Neural progenitor cell (in vitro differentiated cells): ENCODE measurements at regions not wholly inside any gene's neighbourhood (a gene's known extent, or its start where the extent isn't known, plus 50 kb on each side); places are given as distances from the start of the nearest gene placed in this dataset.
A peak's percentile ranks its signal among the peaks of the same experiment; 100 is the strongest.

Experiments used
- DNase-seq: peaks from one replicate; pipeline ENCODE4 v3.0.0-alpha.2; 2016; ENCODE audit warnings: low spot score
- H2AFZ ChIP-seq: fragments of 200-600 bp; sonication (generic); replicated peaks from 2 replicates; pipeline ENCODE4 v1.6.1; 2016; ENCODE audit warnings: antibody characterized with exemption
- H3F3A ChIP-seq: fragments of 200-600 bp; sonication (generic); 2 replicates; pipeline ENCODE4 v1.6.1; 2016; ENCODE audit warnings: antibody characterized with exemption, low read depth
- H3K27ac ChIP-seq: fragments of 200-600 bp; sonication (generic); 2 replicates; pipeline ENCODE4 v1.5.1; 2016; ENCODE audit warnings: mild to moderate bottlenecking
- H3K27me3 ChIP-seq: fragments of 200-600 bp; sonication (generic); 2 replicates; pipeline ENCODE4 v1.6.1; 2016; ENCODE audit warnings: mild to moderate bottlenecking, moderate library complexity
- H3K36me3 ChIP-seq: fragments of 200-600 bp; sonication (generic); 2 replicates; pipeline ENCODE4 v1.5.1; 2016
- H3K4me1 ChIP-seq: fragments of 200-600 bp; sonication (generic); 2 replicates; pipeline ENCODE4 v1.6.1; 2016; ENCODE audit warnings: mixed run types
- H3K4me2 ChIP-seq: fragments of 200-600 bp; sonication (generic); 2 replicates; pipeline ENCODE4 v1.6.1; 2016
- H3K4me3 ChIP-seq: fragments of 200-600 bp; sonication (generic); 2 replicates; pipeline ENCODE4 v1.5.1; 2016
- H3K79me2 ChIP-seq: fragments of 200-600 bp; sonication (generic); 2 replicates; pipeline ENCODE4 v1.6.1; 2016; ENCODE audit warnings: low read depth
- H3K9ac ChIP-seq: fragments of 200-600 bp; sonication (generic); 2 replicates; pipeline ENCODE4 v1.6.1; 2016
- H3K9me3 ChIP-seq: fragments of 200-600 bp; sonication (generic); 2 replicates; pipeline ENCODE4 v1.5.1; 2016; ENCODE audit warnings: low read depth
- H4K20me1 ChIP-seq: fragments of 200-600 bp; sonication (generic); 2 replicates; pipeline ENCODE4 v1.6.1; 2016; ENCODE audit warnings: low read depth
- H3K27ac Mint-ChIP-seq: 3 replicates; pipeline ENCODE4 v1.8.0; 2021; ENCODE audit warnings: mixed read lengths
- H3K27me3 Mint-ChIP-seq: 2 replicates; pipeline ENCODE4 v1.8.0; 2022; ENCODE audit warnings: low read depth, mild to moderate bottlenecking, inconsistent platforms, moderate library complexity, mixed read lengths; ENCODE audit not compliant: insufficient read depth
- H3K36me3 Mint-ChIP-seq: 3 replicates; pipeline ENCODE4 v1.8.0; 2021; ENCODE audit warnings: mixed read lengths
- H3K4me1 Mint-ChIP-seq: 3 replicates; pipeline ENCODE4 v1.8.0; 2021; ENCODE audit warnings: mixed read lengths
- H3K4me3 Mint-ChIP-seq: 3 replicates; pipeline ENCODE4 v1.8.0; 2021; ENCODE audit warnings: mild to moderate bottlenecking, moderate library complexity, mixed read lengths
- H3K9me3 Mint-ChIP-seq: 3 replicates; pipeline ENCODE4 v1.8.0; 2020; ENCODE audit warnings: mixed read lengths
- CTCF ChIP-seq: fragments of 200-600 bp; sonication (generic); IDR thresholded peaks from 2 replicates; pipeline ENCODE4 v1.5.1; 2017; ENCODE audit warnings: antibody characterized with exemption, mild to moderate bottlenecking
- EZH2 ChIP-seq: fragments of 200-600 bp; sonication (generic); IDR thresholded peaks from 2 replicates; pipeline ENCODE4 v1.6.1; 2017; ENCODE audit warnings: antibody characterized with exemption, mild to moderate bottlenecking, moderate library complexity
- EZH2phosphoT487 ChIP-seq: fragments of 200-600 bp; sonication (generic); IDR thresholded peaks from 2 replicates; pipeline ENCODE4 v1.6.1; 2017; ENCODE audit warnings: antibody characterized with exemption

DNA sequence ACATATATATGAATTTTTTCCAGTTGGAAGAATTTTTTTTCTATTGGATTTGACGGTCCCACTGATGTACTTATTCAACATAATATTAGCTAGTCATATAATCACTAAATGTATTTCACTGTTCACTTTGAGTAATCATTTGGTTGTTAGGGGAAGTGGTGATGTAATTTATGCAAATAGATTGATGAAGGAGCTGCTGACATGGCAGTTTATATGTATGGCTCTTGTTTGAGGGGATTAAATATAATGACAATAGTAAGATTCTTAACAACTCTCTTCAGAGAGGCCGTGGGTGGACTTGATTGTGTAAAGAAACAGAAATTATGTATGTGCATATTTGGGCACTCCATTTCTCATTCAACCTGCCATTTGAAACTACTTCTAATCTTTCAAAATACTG lies 653.6 kb upstream of the ADGRL4 start:
- no peaks in the 10 kb centered on the region for H3K9me3 Mint-ChIP-seq
- no peaks in the 10 kb centered on the region for H3K36me3 Mint-ChIP-seq
- no peak overlapping the region for H3K4me3 ChIP-seq
- H3K4me1 ChIP-seq: peaks cover 23% of the 10 kb centered on the region
- H4K20me1 ChIP-seq: no peaks in the 10 kb centered on the region
- no peaks in the 10 kb centered on the region for H3K79me2 ChIP-seq
- no peak overlapping the region for H3K9ac ChIP-seq
- DNase-seq: no peak
- H3K4me1 Mint-ChIP-seq: peaks cover 20% of the 10 kb centered on the region
- no peak overlapping the region for H3K4me3 Mint-ChIP-seq
- H3K27me3 ChIP-seq: no peaks in the 10 kb centered on the region
- H3F3A ChIP-seq: no peaks in the 10 kb centered on the region
- TF ChIP-seq EZH2phosphoT487: no peak
- TF ChIP-seq EZH2: no peak
- no peak for TF ChIP-seq CTCF
- H2AFZ ChIP-seq: no peak overlapping the region
- H3K27ac Mint-ChIP-seq: no peak overlapping the region
- H3K36me3 ChIP-seq: no peaks in the 10 kb centered on the region
- H3K27me3 Mint-ChIP-seq: no peaks in the 10 kb centered on the region
- H3K27ac ChIP-seq: no peak overlapping the region
- no peak overlapping the region for H3K4me2 ChIP-seq
- no peaks in the 10 kb centered on the region for H3K9me3 ChIP-seq

- H3K4me3 ChIP-seq: no peak overlapping the region
- peak; percentile 21 for DNase-seq
- H3K4me1 ChIP-seq: peaks cover 9% of the 10 kb centered on the region
- no peak overlapping the region for H3K27ac Mint-ChIP-seq
- no peaks in the 10 kb centered on the region for H3K36me3 Mint-ChIP-seq
- no peaks in the 10 kb centered on the region for H3K9me3 Mint-ChIP-seq
- no peaks in the 10 kb centered on the region for H4K20me1 ChIP-seq
- no peaks in the 10 kb centered on the region for H3K27me3 ChIP-seq
- TF ChIP-seq CTCF (no peak), EZH2 (no peak)
- H3K4me2 ChIP-seq: peak overlapping the region; percentile 15
- no peaks in the 10 kb centered on the region for H3K9me3 ChIP-seq
- no peaks in the 10 kb centered on the region for H3K27me3 Mint-ChIP-seq
- no peaks in the 10 kb centered on the region for H3K79me2 ChIP-seq
- H3F3A ChIP-seq: no peaks in the 10 kb centered on the region
- H3K4me1 Mint-ChIP-seq: peaks cover 5% of the 10 kb centered on the region
- no peaks in the 10 kb centered on the region for H3K36me3 ChIP-seq
- H2AFZ ChIP-seq: peak overlapping the region; percentile 30
- no peak overlapping the region for H3K4me3 Mint-ChIP-seq
- no peak overlapping the region for H3K9ac ChIP-seq
- no peak overlapping the region for H3K27ac ChIP-seq
Measured at GRCh38 chr1:79657951-79658658, 651.6 kb upstream of the ADGRL4 start.

- Mint-ChIP-seq H3K27me3 (no peaks in the 10 kb centered on the region), H3K27ac (no peak overlapping the region), H3K36me3 (no peaks in the 10 kb centered on the region), H3K4me1 (peaks cover 11% of the 10 kb centered on the region), H3K4me3 (no peak overlapping the region), H3K9me3 (no peaks in the 10 kb centered on the region)
- no peak overlapping the region for H2AFZ ChIP-seq
- no peaks in the 10 kb centered on the region for H3K36me3 ChIP-seq
- no peaks in the 10 kb centered on the region for H3K9me3 ChIP-seq
- no peaks in the 10 kb centered on the region for H3F3A ChIP-seq
- H3K9ac ChIP-seq: no peak overlapping the region
- no peaks in the 10 kb centered on the region for H3K79me2 ChIP-seq
- no peaks in the 10 kb centered on the region for H4K20me1 ChIP-seq
- no peak overlapping the region for H3K4me3 ChIP-seq
- peaks cover 20% of the 10 kb centered on the region for H3K4me1 ChIP-seq
- no peak for DNase-seq
- H3K27ac ChIP-seq: no peak overlapping the region
- no peak overlapping the region for H3K4me2 ChIP-seq
- TF ChIP-seq CTCF: no peak
- no peak for TF ChIP-seq EZH2
- no peak for TF ChIP-seq EZH2phosphoT487
- H3K27me3 ChIP-seq: no peaks in the 10 kb centered on the region
Measured at GRCh38 chr1:79655876-79656275, 649.3 kb upstream of the ADGRL4 start.
